Cerebellar cortex (tissue), 1 donor: ENCODE measurements at regions not wholly inside any gene's neighbourhood (a gene's known extent, or its start where the extent isn't known, plus 50 kb on each side); places are given as distances from the start of the nearest gene placed in this dataset.
A peak's percentile ranks its signal among the peaks of the same experiment; 100 is the strongest.

Experiments used
- DNase-seq: peaks from one replicate; pipeline ENCODE4 v3.0.0-alpha.2; 2015; ENCODE audit warnings: low spot score

DNA sequence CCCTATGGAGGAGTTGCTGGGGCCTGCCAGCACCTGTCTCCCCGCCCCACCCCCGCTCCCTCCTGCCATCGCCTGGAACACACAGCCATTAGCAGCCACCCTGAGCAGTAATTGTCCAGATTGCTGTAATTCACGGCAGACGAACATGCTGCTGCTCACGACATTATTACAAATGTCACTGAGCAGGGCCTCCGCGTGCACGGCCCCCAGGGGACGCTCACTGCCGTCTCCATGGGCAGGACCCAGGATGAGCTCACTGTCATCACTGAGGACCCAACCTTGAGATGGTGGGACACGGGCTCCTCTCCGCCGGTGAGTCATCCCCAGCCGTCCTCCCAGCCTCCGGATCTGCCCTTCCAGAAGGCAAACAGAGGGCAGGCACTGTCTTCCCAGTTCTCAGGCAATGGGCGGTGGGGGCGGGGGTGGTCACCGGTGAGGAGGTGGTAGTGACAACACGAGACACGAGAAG is 100.4 kb downstream of the RFLNA start:
- no peak for DNase-seq

DNA sequence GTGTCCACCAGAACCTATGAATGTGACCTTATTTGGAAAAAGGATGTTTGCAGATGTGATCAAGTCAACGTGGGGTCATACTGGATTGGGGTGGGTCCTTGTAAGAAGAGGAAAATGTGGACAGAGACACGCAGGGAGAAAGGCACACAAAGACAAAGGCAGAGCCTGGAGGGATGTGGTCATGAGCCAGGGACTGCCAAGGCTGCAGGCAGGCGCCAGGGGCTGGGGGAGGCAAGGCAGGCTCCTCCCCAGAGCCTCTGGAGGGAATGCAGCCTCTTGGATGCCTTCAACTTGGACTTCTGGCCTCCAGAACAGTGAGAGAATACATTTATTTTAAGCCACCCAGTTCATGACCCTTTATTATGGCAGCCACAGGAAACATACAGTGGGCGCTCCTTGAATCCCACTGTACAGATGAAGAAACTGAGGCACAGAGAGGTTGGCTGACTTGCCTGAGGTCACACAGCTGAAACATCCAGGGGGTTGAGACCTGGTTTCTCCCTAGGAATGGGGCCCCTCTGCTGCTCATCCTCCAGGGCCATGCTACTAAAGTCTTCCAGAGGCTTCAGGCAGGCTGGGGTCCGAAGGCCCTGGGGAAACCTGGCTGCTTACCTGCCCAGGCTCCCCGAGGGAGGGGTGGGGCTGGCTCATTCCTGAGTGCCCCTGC is 99.7 kb downstream of the RFLNA start:
- DNase-seq: no peak

DNA sequence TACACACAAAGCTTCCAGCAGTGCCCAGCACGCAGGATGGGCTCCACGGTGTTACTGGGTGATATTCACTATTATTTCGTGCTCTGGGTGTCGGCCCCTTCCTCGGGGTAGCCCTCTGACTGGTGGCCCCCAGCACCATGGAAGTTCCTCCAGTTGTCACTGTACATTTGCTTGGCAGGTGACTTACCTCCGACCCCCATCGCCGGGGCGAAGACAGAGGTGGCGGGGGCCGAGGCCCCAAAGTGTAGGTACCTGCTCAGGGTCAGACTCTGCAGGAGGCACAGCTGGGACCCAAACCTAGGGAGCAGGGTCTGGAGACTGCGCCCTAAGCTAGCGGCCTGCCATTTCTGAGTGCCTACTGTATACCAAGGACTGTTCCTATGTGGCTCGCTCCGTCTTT is 98.9 kb downstream of the RFLNA start:
- no peak for DNase-seq

DNA sequence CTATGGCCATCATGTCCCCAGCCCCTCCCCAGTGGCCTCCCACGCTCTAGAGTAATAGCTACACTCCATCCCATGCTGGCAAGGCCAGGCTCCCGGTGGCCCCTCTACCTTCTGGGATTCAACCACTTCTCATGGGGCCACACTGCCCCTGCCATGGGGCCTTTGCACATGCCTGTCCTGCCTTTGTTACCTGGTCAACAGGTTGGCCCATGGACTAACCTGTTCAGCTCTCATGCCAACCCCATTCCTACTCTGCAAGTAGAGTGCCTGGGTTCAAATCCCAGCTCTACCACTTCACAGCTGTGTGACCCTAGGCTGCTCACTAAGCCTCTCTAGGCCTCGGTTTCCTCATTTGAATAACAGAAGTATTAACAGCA is 98.5 kb downstream of the RFLNA start:
- DNase-seq: no peak

DNA sequence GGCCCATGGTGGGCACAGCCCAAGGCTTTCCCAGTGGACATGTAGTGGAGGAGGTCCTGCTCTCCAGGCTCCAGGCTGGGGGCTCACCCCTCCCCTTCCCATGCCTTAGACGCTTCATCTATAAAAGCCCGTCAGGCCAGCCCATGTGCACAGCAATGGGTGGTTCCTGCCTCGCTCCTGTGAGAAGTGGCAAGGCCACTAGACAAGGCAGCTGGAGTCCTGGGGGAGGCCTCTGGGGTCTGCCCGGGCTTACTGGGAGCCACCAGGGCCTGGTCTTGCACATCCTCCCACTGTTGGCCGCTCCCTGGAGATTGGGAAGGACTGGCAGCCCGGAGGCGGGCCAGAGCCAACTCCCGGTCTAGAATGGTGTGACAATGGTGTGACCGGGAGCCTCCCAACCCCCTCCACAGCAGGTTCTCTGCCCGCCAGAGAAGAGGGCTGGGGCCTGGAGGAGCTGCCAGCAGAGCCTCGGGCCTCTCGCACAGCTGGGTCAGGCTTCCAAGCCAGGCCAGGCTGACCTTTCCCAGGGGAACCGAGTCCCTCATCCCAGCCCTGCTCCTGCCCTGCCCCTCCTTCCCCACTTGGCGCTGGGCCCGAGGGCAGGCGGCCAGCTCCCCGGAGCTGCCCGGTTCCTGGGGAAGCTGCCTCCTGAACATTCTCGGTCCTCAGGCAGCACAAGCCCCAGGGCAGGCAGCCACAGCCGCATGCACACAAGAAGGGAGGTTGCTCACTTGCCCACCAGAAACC is 97.9 kb downstream of the RFLNA start:
- DNase-seq: peak; percentile 65

DNA sequence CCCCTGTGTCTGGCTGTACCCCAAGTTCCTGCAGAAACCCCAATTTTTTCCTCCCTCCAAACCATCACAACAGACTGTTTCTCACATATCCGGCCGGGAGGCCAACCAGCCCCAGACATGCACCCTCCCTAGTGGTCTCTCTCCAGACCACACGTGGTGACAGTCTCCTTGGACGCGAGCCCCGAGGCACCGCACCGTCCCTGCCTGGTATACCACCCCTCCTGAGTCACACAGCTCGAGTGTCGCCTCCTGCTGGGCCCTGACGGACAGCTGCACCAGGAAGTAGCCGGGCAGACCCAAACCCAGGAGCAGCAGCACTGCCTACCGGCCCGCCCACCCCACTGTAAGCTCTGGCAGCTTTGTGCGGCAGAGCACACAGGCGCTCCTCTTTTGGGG is 97.4 kb downstream of the RFLNA start:
- DNase-seq: no peak

DNA sequence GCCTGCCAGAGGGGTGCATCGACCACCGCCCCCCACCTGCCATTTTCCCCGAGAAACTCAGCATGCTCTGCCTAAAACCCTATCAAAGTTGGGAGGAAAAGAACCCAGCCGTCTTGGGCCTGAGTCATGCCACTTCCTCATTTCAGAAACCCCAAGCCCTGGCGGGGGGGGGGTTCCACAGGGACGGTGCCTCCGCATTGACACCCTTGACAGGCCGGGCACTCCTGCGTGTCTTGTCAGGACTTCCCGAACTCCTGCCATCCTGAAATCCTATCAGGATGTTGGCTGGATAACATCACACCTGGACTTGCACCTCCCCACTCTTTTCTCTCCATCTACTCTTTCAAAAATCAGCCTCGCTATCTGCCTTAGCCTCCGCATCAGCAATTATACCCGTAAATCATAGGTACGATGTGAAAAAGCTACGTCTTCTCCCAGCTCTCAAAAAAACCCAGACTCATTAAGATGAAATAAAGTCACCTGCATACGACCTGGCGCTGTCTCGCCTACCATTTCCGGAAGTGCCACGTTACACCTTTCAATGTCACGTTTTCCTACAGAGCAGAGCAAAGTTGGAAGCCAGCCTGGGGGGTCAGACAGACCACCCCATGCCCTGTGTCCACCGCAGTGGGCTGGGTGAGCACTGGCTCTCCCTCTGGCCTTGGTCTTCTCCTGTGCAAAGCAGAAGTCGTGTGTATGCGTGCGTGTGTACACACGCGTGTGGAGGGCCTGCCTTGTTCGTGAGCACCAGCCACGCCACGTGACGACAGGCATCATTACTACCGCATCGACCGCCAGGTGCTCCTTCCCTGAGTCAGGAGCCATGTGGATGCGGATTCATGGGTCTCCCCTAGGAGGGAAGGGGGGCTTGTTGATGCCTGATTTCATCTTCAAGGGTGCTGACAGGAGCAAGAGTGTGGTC is 96.7 kb downstream of the RFLNA start:
- no peak for DNase-seq

DNA sequence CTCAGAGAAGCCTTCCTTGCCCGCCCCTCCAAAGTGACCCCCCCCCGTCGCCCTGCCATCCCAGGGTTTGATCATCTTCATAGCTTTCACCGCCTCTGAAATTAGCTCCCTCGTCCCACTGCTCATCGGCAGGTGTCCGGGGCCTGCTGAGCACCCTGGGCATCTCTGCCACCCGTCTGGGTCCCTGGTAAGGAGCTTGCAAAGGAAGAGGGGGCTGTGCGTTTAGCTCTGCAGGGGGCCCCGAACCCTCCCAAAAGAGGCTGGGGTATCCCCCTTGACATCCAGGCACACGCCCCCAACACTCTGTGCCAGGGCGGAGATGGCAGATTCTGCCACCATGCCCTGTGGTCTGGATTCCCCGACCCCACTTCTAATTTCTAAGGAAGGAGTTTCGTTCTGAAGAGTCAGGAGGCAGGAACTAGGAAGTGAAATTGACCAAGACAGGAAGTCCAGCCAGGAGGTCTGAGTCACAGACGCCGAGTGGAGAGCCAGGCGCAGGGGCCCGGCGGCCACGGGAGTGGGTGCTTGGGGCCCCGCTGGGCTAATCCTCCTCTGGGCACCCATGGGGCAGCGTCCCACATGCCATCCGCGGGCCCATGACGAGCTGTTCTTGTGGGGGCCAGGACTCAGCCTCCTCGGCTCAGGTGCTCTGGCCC is 95.7 kb downstream of the RFLNA start:
- DNase-seq: no peak

DNA sequence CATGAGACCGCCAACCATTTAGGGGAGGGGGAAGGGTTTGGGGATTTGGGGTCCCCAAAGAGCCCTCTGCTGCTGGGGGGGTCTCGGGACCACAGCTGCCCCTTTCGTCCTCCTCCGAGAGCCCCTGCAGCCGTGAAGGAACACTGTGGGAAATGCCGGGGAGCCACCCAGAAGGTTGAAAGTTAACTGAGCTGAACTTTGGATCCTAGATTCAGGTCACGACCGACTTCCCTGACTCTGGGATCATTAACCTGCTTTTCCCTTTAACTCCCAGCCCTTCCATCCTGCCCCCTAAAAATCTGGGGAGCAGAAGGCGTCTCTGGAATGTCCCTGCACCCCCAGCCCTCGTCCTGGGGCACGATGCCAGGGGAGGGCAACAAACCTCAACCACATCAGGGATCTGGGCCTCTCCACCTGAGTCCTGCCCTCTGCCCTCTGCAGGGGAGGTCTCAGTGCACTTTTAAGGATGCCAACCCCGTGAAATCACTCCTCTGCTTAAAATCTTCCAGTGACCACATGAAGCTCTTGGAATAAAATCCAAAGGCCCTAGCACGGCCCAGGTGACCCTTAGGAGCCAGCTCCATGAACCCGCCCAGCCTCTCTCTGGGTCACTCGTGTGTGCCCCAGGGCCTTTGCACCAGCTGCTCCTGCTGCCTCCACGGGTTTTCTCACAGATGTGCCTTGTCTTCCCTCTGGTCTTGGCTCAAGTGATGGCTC is 95.0 kb downstream of the RFLNA start:
- no peak for DNase-seq

DNA sequence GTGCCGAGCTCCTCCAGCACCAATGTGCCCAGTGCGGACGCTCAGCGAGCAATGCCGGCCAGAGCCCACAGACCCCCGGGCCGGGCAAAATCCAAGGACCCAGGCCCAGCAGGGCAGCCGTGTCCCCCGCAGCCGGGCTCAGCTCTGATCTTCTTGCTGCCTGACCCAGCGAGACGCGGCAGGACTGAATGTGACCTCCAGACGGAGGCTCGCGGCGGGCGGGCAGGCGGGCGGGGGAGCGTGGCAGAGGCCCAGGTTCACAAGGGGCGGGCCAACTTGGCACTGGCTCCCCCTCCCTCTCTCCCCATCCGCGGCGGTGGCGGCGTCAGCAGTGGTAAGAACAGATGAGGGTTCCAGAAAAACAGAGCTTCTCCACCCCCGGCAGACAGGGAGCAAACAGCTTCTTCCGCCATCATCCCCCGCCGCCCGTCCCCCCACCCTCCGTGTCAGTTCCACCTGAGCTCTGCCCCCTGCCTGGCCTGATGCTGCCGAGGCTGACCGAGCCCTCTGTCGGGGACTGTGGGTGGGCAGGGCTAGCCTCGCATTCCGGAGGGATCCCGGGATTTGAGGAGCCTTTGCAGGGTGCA is 94.3 kb downstream of the RFLNA start:
- DNase-seq: peak; percentile 79

DNA sequence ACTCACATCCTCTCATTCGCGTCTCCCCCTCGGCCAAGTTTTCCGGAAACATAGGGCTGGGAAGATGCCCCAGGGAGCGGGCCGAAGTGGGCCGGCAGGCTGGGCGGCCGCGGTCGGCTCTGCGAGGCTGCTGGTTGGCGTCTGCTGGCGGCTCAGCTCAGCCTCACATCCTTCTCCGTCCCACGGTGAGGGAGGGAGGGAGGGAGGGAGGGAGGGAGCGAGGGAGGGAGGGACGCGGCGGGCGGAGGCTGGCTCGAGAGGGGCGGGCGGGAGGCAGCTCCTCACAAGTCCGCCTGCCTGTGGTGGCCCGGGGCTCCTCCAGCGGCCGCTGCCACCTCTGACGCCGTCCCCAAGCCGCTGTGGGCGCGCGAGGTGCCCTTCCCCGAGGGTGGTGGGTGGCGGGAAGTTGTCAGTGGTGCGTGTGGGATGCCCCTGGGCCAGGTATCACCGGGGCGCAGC is 93.8 kb downstream of the RFLNA start:
- peak; percentile 68 for DNase-seq

DNA sequence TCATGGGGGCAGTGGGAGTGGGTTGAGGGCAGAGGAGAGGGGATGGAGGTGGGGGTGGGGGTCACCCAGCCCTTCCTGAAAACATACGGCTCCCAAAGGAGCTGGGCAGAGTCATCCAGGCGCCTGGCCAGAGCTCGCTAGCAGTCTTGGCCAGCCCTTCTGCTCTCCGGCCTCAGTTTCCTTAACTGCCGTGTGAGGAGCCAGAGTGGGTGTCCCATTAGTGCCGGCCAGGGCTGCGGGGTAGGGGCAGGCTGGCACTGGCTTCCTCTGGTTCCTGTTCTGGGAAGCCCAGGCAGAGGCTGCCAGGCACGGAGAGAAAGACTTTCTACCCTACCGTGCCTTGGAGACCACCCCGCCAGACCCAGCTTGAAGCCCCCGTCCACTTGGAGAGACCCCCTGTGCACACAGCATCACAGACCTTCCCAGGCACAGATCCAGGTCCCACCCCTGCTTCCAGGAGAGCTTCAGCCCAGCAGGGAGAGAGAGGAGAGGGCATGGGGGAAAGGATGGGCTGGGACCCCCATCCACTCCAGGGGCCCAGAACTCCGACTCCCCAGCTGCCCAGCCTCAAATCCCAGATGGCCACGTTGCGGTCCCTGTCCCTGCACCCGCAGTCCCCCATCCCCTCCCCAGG is 93.3 kb downstream of the RFLNA start:
- DNase-seq: no peak

DNA sequence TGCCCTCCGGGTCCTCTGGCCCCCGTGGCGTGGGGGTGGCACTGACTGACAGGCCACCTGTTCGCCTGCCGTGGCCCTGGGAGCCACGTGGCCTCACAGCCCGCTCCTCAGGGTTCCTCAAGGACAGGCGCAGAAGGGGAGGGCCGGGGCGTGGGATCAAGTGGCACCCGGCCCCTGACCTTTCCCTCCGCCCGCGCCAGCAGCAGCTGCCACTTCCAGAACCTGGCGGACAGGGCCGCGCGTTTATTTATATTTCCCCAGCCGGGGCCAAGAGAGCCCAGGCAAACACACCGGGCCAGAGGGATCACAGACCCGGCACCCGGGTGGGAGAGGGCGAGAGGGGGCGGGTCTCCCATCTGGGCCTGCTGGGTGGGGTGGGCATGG is 92.6 kb downstream of the RFLNA start:
- no peak for DNase-seq

DNA sequence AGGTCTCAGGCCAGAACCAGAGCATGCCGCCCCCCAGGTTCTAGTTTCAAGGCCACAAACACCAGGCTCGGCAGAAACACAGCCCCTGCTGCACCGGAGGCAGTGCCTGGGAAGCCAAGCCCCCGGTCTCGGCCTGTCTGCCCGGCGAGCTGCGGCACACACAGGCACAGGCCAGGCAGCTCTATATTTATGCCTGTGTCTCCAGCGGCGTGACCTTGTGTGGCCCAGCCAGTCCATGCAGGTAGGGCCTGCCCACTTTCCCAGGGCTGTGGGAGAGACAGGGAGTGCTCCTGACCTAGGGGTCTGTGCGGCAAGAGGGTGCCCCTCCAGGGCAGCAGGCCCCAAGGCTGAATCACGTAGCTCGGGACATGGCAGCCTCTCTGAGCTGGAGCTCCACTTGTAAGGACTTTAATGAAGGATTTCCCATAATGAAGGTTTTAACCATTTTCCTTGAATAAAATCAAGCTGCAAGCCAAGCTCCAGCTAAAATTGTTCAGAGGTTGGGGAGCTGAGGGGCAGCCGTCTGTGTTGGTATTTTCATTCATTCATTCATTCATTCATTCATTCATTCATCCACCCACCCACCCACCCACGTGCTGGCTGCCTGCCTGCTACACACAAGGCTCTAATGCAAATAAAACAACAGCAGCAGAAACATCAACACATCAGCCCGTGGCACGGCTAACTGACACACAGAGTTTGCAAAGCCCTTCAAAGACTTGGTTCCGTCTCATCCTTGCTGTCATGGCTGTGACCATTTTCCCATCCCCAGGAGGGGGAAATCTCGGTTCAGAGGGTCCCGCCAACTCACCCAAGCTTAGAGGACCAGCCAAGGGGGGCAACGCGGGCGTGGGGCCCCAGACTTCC is 92.0 kb downstream of the RFLNA start:
- no peak for DNase-seq

DNA sequence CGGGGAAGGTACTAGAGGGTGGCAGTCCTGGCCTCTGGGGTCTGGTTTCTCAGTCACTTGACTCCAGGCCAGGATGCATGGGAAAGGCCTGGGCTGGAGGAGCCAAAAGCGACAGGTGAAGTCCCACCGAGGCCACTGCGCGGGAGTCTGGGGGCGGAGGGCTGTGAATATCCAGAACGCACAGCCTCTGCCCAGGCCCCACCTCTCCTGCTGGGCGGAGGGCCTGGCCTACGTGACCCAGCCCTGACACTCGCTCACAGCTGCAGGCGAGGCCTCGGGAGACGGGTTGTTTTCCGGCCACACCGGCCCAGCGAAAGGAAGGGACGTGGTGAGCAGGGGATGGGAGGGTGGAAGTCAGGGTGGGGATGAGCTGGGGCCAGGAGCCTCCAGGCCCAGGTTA is 91.2 kb downstream of the RFLNA start:
- DNase-seq: no peak

DNA sequence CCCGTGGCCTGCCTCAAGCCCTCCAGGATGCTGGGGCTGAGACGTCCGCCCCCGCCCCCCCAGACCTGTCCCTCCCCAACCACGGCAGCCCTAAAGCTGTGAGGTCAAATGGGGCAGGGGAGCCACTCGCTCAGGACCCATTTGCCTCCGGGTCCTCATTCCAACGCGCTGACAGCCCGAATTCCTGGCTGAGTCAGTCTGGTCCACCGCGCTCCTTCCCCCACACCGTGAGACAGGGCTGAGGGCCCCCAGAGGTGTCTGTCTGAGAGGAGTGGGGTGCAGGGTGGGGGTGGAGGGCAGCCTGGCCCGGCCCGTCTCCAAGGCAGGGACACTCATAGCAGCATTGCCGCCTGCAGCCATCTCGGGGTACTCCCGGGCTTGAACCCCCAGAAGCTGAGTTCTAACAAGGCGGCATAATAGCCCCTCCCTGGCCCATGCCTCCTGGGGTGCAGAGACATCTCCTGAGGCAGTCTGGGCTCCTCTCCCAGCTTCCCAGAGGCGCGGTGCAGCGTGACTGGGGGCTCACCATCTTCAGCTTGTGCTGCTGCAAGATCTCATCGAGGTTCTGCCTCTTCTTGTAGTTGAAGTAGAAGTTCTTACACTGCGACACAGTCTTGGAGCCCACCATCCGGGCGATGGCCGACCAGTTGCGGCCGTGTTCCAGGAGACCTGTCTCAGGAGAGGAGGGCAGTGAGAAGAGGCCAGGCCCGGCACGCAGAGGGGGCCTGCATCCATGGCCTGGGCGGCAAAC is 90.5 kb downstream of the RFLNA start:
- no peak for DNase-seq

DNA sequence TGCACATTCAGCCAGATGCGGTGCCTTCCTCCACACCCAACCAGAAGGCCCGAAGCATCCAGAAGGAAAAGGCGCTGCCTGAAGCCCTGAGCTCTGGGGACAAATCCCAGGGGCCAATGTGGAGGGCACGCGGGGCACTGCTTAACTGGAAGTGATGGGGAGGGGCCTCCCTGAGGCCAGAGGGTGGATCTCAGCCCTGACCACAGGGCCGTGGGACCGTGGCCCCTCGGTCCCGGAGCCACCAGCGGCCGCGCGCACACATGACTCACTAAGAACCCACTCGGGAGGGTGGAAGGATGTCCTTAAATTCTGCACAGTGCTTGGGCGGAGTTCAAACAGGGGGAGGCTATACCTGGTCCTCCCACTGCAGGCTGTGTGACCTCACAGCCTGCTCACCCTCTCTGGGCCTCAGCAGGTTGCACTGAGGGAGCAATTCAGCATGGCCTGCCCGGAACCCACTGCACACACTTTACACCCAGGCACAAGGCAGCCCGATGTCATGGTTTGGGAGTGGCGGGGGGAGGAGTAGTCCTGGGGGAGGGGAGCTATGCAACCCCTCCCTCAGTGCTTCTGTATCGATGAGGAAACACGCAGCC is 89.5 kb downstream of the RFLNA start:
- DNase-seq: no peak

DNA sequence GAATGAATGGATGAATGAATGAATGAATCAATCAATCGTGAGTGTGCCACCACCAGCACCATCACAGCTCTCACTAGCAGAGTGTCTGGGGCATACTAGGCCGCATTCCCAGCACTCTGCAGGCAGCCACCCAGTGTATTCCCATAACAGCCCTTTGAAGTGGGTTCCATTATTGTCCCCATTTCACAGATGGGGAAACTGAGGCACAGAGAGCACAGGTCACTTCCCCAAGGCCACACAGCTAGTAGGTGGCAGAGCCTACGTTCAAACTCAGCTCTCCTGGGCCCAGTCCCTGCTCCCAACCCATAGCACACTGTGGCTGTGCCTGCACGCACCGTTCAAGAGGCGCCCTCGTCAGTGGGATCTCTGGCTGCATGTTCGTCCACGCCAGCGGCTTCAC is 88.1 kb downstream of the RFLNA start:
- DNase-seq: no peak
